Hematopoietic multipotent progenitor cell treated with erythropoietin and hydrocortisone succinate and interleukin-3 and kit ligand, for 4 days (in vitro differentiated cells): ENCODE measurements at regions not wholly inside any gene's neighbourhood (a gene's known extent, or its start where the extent isn't known, plus 50 kb on each side); places are given as distances from the start of the nearest gene placed in this dataset.

Source experiments
- DNase-seq: peaks from one replicate; pipeline ENCODE4 v3.0.0-alpha.2; 2015

DNA sequence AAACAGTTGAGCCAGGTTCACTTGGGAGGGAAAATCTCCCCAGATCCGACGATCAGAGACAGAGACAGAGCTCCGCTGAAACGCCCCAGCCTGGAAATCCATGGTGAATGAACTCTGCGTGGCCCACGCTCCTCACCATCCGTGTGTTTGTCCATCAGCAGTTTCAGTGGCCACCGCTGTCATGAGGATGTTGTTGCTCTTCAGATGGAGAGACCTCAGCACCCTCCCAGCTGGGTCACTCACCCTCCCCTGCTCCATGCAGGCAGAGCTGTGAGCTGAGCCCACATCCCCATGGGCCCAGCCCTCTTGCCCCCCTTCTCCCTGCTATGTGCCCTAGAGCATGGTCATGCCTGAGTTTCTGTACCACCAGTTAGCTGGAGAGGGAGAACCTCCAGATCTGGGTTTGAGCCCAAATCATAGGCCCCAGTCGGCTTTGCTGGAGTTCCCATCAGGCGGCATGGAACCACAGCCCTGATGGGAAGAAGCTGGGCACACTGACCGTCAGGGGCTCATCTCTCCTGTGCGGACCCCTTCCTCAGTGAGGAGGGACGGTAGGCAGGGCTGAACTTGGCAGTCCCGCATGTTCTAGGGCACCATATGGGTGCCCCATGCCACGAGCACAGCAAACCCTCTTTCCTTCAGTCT is 154.4 kb upstream of the COL5A1 start:
- DNase-seq, result no peak

DNA sequence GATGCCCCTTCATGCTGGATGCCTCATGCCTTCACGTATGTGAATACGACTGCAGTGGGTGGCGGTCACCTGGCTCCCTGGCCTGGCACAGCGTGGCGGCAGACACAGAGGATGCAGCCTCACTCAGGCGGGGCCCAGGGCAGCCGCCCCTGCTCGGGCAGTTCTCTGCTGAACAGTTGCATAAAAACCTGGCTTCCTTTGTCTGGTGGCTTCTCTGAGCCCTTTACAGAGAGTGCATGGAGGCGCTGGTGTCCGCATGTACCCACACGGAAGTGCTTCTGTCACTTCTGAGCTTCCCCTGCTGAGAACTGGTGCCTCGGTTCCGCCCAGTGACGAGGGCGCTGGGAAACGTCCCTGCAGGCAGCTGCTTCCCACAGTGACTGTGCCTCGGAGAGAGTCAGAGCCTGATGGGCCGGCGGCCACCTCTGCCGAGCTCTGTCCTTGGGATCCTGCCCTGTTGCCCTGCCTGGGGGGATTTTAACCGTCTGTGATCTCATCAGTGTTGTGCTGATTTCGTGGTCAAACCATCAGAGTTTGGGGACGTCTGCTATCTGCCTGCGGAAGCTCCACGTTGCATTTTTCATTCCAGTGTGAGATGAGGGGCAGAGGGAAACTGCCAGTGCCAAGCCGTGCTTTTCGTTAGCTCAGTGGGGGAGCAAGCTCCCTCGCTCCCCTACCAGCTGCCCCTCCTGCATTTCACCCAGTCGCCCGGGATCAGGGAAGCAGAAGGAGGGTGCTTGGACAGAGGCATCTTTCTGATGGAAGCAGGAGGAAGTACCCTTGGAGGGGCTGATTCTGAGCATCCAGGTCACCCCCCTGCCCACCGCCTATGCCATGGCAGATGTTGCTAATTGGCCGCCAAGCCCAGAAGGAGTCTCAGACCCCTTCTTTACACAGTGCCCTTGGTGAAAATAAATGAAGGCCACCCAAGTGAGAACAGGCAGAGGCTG is 153.0 kb upstream of the COL5A1 start:
- DNase-seq, result no peak

DNA sequence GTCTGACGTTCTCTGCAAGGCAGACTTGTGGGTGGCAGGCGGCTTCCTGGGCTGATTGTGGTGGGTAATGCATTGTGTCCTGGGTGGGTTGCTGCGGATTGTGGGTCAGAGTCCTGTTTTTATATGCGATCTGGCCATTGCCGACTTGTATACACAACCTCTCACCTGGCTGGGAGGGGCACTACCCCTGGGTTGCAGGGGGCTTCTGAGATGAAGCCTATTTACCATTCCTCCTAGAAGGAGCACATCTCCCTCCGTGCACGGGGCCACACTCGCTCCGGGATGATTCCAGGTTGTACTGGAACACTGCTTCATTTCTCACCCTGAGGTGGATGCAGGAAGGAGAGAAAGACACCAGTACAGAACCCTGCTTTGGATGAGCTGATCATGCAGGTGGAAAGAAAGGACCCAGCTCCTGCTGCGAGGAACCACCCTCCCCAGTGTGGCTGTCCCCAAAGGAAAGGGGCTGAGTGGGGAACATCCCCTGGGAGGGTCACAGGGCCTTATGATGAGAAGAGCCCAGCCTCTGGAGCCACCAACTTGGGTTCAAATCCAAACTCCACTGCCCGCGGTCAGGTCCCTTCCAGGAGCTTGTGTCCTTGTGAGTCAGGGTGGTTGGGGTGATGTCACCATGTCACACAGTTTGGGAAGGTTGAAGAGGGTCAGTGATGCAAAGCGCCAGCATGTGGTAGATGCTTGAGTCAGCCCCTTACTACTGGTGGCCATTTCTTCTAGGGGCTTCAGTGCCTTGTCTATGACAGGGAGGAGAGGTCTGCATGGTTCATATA is 151.8 kb upstream of the COL5A1 start:
- no peak for DNase-seq

DNA sequence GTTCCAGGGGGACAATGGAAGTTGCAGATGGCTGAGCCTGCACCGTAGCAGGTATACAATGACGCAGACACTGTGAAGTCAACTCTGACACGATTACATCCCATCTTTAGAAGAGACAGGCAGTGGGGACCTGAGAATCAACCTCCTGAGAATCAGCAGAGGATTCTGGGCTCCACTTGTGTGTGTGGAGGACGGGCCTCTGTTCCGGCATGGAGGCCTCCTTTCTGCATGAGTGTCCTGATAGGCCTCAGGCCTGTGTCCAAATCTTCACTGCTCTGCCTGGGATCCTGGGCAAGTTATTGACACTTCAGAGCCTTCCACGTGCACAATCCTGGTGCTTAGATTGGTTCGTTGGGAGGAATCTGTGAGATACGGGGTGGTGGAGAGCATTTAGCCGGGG is 151.2 kb upstream of the COL5A1 start:
- no peak for DNase-seq

DNA sequence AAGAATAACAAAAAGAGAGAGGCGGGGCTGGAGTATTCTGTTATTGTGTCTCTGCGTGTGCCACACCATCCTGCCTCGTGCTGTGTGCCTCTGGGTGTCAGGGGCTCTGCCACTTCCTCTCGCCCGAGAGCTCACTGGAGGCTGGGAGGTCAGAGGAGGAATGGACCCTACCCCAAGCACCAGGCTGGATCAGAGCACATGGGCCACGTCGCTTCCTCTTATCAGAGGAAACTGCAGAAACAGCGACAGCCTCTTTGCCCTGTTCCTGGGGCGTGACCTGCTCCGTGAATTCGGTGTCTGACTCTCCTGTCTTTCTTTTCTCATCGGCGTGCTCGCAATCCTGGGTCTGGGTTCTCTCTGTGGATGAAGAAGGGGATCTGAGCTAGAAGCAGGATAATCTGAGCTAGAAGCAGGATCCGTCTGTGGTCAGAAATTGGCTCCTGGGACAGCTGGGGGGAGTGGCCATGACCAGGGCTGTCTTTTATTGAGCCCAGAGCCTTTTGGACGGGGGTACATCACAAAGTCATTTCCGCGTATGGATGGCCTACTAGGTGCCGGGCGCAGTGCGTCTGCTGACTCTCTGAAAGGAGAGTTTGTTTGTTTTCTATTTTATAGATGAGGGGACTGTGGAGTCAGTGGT is 150.3 kb upstream of the COL5A1 start:
- DNase-seq, result peak; percentile 34

DNA sequence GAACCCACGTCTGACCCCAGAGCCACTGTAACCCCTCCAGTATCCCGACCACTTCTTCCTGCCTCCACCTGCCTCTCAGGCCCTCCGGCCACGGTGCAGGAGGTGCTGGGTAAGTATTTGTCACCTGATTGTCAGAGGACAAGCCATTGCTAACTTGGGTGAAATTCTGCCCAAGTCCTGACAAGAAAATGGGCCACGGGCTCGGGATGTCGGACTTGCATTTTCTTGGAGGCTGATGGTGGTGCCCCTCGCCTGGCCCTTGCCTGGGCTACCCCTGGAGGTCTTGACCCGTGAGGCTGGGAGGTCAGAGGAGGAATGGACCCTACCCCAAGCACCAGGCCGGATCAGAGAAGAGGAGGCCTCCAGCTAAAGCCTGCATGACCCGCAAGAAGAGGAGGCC is 149.7 kb upstream of the COL5A1 start:
- DNase-seq, result no peak

DNA sequence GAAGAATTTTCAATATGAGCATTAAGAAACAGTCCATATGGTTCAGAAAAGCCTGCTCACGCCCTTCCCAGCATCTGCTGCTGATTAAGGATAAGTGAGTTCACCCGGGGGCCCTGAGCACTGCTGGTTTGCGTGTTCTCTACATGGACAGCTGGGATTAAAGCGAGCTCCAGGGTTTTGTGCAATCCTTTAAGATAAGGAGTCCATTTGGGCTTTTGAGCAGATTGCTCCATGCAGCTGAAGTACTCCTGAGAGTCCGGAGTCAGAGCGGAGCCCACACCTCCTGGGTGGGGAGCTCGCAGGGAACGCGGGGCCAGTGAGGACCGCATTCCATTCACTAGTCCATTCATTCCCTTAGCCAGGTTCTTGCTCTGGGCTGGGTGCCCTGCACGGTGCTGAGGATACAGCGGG is 149.3 kb upstream of the COL5A1 start:
- DNase-seq, result no peak

DNA sequence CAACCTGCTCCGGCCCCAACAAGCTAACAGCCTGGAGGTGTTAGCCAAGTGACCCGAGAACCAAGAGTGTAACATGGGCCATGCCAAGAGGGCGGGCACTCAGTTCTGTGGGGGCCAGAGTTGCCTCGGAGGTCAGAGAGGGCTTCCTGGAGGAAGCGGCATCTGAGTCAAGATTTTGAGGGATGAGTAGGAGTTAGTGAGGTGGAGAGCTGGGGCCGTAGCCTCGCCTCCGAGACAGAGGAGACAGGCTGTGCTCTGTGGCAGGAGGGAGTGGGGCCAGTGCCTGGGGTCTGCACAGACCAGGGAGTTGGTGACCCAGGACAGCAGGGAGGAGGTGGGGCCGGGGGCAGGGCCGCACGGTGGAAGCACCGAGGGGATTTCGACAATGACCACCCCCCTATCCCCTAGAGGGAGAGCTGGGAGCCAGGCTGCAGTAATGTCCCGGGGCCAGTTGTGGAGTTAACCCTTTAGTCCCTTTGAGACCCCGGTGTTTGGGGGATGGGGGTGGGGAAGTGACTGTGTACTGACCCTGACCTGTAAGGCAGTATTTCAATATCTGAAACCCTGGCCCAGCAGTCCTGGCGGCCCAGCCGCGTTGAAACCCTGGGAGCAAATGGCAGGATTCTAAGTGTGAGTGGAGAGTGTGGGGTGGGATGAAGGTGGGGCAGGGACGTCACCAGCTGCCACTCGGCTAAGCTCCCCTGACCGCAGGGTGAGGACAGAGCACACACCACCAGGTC is 148.7 kb upstream of the COL5A1 start:
- no peak for DNase-seq

DNA sequence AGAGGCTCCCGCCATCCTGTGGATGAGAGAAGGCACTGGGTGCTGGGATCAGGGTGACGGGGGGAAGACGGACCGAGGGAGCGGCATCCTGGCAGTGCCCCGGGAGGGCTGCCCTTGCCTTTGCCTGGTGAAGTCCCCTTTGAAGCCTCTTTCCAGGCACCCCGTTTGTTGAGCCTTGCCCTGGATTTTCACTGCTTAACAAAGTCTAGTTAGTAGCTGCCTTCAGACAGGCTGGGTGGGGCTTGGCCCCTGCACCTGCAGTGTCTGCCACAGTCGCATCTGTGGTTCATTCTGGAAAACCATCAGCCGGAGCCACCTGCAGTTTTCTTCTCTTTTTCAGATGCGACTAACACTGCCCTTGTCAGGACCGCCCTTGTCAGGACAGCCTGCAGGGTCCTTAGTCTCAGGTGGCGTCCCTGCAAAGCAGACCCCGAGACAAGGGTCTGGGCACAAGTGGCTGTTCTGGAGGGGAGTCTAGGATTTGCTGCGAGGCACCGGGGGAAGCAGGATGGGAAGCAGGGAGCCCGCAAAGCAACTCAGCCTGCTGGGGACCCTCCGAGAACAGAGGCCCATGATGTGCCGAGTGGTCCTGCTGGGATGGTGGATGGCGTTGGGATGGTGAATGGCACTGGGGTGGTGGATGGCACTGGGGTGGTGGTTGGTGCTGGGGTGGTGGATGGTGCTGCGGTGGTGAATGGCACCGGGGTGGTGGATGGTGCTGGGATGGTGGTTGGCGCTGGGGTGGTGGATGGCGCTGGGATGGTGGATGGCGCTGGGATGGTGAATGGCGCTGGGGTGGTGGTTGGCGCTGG is 147.9 kb upstream of the COL5A1 start:
- no peak for DNase-seq

DNA sequence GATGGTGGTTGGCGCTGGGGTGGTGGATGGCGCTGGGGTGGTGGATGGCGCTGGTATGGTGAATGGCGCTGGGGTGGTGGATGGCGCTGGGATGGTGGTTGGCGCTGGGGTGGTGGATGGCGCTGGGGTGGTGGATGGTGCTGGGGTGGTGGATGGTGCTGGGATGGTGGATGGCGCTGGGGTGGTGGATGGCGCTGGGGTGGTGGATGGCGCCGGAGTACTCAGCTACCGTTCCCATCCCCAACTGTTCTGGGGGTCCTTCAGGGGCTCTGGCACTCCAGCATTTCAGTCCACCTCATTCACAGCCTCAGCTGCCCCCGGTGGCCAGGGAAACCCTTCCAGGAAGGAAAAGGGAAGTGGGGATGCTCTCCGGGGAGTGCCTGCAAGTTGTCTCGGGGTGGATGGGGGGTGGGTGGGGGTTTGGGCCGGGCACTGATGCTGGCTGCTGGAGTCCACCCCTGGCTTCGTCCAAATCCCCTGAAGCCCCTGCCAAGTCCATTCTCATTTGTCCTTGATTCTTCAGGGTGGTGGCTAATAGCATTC is 147.3 kb upstream of the COL5A1 start:
- DNase-seq, result no peak

DNA sequence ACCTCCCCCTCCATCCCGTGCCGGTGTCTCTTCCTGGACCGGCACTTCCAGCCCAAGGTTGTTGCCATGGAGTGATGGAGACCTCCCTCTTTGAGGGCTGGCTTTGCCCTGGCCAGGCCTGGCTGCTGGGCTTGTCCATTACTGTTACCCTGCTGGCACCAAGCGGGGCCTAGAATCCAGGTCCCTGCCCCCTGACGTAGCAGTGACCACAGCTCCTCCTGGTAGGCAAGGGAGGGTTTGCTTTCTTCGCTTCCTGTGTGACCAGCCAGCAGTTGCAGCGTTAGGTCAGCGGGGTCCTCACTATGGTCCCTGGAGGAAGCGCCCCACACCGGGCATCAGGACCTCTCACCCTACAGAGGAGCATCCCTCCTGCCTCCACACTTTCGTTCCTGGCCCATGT is 146.7 kb upstream of the COL5A1 start:
- DNase-seq, result no peak

DNA sequence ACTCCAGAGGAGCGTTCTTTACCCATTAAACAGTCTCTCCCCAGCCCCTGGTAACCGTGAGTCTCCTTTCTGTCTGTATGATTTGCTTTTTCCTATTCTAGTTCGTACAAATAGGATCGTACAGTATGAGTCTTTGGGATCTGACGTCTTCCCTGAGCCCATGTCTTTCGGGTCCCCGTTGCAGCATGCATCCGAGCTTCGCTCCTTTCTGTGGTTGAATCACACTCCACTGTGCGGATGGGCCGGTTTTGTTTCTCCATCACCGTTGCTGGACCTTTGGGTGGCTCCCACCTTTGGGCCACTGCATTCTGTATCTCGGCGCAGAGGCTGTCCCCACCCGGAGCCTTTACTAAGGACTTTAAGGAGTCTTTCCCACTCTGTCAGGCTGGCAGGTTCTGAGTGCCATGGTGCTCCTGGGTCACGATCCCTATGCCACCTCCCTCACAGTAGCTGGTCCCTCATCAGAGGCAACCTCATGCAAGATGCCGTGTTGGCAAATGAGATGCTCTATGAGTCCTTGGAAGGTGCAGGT is 145.7 kb upstream of the COL5A1 start:
- DNase-seq, result no peak

DNA sequence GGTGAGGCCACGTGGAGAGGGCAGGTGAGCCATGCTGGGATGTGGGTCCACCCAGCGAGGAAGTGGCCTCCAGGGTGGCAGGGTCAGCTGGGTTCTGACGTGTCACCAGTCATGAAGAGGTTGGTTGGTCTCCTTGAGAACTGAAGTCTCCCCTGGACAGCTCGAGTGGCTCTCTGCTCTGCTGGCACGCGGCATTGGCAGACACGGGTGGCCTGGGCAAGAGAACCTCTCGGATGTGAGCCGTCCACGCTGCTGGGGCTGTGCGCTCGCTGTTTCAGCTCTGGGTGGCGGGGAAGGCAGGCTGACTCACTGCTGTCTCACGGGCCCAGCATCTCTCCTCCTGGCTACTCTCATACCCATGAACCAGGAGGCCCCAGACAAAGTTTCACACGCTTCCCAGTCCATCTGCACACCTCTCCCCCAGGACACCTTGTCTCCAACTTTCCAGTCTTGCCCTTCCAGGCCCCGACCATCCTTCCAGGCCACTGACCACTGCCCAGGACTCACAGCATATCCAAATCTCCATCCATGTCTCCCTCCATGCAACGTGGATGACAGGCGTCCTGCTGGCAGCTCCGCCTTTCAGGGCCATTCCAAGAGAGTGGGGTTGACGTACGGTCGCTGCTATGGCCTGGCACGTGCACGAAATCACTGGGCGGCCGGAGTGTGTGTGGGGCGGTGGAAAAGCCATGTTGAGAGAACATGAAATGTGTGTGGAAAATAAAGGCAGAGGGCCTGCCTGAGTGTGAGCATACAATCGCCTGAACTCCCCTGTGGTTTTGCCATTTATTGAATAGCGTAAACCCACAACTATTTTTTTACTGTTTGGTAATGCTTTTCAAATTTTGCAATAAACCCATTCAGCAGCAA is 145.0 kb upstream of the COL5A1 start:
- DNase-seq, result no peak

DNA sequence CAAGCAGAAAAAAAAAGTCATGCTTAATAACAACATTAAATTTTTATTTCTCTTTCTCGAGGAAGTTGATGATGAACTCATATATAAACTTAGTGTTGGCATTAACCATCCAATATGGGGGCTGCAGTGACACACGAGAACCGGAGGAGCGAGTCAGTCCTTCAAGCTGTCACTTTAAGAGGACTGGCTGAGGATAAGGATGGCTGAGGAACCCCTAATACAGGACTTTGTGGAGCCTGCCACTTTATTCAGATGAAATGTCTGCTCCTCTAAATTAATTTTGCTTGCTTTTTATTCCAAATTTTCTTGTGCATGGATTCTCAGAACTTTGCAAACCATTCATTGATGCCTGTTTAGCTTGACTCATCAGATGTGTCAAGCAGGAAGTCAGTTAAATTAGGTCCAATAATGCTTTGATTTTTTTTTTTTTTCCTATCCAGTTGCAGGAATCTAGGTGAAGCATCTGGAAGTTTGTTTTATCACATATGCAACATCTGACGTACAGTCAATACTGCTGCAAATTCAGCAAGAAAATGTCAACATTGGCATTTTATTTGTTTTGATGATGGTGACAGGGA is 144.2 kb upstream of the COL5A1 start:
- DNase-seq, result no peak

DNA sequence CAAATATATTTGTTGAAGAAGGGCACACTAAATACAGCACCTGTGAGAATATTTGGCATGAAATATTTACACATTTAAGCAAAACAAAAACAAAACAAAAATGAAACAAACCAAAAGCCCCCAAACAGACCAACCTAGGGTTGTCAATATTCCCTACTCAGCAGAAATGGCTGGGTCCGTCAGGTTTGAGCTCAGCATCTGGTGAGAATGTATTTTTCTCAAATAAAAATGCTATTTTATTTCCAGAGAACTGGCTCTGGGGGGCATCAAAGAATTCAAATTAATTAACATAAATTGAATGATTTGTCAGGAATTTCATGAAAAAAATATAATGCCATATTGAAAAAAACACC is 142.8 kb upstream of the COL5A1 start:
- no peak for DNase-seq

DNA sequence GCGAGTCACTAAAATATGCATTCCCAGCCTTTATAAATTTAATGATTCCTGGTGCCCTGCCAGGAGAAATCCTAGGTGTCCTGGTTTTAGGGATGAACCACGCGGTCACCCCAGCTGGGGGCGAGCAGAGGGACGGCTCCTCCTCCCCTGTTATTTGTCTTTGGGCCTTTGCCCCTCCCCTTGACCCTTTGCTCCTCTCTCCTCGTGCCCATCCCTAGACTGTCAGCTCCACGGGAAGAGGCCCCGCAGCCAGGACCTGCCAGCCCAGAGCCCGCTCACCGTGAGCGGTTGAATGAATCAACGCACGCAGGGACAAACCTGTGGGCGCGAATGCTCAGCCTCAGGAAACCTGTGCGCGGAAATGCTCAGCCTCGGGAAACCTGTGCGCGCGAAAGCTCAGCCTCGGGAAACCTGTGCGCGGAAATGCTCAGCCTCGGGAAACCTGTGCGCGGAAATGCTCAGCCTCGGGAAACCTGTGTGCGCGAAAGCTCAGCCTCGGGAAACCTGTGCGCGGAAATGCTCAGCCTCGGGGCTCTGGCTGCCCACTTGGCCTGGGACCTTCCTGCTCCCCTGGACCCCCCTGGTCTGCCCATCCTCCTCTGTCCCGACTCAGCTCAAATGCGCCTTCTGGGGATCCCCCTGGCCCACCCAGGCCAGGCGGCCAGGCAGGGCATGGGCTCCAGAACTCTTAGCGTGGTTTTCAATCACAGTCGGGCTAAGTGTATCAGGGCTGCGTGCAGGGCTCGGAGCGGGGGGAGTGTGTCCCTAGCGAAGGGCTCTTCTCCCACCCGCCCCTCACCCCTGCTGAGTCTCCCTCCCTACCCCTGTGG is 140.5 kb upstream of the COL5A1 start:
- DNase-seq, result peak; percentile 10

DNA sequence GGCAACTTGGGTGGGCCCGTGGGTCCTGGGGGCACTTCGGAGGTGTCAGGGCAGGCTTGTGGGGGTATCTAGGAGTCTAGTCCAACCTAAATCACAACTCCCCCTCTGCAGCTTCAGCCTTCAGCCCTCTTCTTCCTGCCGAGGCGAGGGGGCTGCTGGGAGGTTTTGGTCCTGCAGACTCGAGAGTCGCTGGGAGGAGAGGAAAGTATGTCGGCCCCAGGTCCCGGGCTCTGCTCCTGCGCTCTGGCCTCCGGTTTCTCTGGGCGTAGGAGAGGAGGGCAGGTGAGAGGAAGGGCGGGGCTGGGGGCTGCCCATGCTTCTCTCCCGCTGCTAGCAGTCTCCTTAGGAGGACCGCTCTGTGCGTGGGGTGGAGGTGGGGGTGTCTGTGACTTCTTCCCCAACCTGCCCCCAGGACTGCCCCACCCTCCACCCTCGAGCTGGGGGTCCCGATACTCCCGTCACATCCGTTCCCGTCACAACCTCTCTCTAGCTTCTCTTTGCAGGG is 139.8 kb upstream of the COL5A1 start:
- no peak for DNase-seq

DNA sequence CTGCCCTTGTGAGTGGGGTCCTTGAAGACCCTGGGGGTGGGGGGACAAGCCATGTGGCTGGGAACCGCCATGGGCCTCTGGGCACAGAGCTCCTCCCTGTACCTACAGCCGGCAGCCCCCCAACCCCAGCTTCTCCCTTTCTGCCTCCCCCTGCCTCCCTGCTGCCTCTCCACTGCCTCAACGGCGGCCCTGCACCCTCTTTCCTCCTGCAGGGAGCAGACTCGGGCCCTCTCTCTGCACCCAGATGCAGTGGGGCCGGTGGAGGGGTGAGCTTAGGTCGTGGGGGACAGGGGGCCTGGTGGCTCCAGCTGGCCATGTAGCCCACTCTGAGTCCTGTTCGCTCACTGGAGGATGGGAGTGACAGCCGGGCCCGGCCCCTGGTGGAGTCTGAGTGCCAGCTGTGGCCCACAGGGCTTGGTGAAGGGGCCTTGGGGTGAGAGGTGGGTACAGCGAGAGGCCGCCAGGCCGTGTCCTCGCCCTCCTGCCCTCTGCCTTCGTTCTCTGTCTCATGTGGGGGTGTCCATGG is 139.3 kb upstream of the COL5A1 start:
- DNase-seq, result no peak
